CD8-positive, alpha-beta memory T cell (primary cell): ENCODE measurements at regions not wholly inside any gene's neighbourhood (a gene's known extent, or its start where the extent isn't known, plus 50 kb on each side); places are given as distances from the start of the nearest gene placed in this dataset.
"Not testable (repeated sequence)": the region's sequence is repeated elsewhere in the genome, so short reads cannot be mapped to it uniquely, and the experiment has no call there.

Experiments used
- CTCF ChIA-PET: fragments of 350-600 bp; sonication (Branson Sonifier 250); formaldehyde crosslinking; loops from one replicate; lab custom pipeline; 2021; ENCODE audit warnings: antibody characterized with exemption; lab: Charles Lee
- POLR2A ChIA-PET: fragments of 350-600 bp; sonication (Branson Sonifier 250); formaldehyde crosslinking; loops from one replicate; lab custom pipeline; 2021; ENCODE audit warnings: antibody characterized with exemption; lab: Charles Lee
- DNase-seq, 5 donors: peaks; one replicate each; pipeline versions ENCODE4 v3.0.0 to v3.0.0-alpha.2; 2020 to 2022; ENCODE audit warnings: mixed read lengths in 1 of 5
- H3K27ac ChIP-seq: one replicate; pipeline ENCODE4 v1.7.0; 2013; ENCODE audit warnings: low read depth, mild to moderate bottlenecking, low read length, moderate library complexity
- H3K27me3 ChIP-seq: 2 replicates; pipeline ENCODE4 v1.7.0; 2013; ENCODE audit warnings: low read length, mild to moderate bottlenecking; ENCODE audit not compliant: insufficient read depth, poor library complexity, severe bottlenecking
- H3K36me3 ChIP-seq: 2 replicates; pipeline ENCODE4 v1.7.0; 2013; ENCODE audit warnings: mild to moderate bottlenecking, low read length, moderate library complexity; ENCODE audit not compliant: insufficient read depth
- H3K4me1 ChIP-seq: 2 replicates; pipeline ENCODE4 v1.7.0; 2013; ENCODE audit warnings: mild to moderate bottlenecking, low read length, moderate library complexity; ENCODE audit not compliant: insufficient read depth
- H3K4me3 ChIP-seq: 2 replicates; pipeline ENCODE4 v1.7.0; 2013; ENCODE audit warnings: mild to moderate bottlenecking, low read length
- H3K9me3 ChIP-seq: 2 replicates; pipeline ENCODE4 v1.7.0; 2013; ENCODE audit warnings: mild to moderate bottlenecking, low read length
- H3K27ac Mint-ChIP-seq, 8 donors: one replicate each; pipeline ENCODE4 v1.8.0; 2020 to 2021; ENCODE audit warnings: mixed read lengths in 8 of 8, mild to moderate bottlenecking in 6 of 8, inconsistent platforms in 3 of 8, moderate library complexity in 3 of 8
- H3K27me3 Mint-ChIP-seq, 2 donors: one replicate each; pipeline ENCODE4 v1.8.0; 2020 to 2021; ENCODE audit warnings: mixed read lengths in 2 of 2, mild to moderate bottlenecking in 1 of 2, moderate library complexity in 1 of 2
- H3K36me3 Mint-ChIP-seq, 3 donors: one replicate each; pipeline ENCODE4 v1.8.0; 2020 to 2021; ENCODE audit warnings: mixed read lengths in 3 of 3, inconsistent platforms in 1 of 3, mild to moderate bottlenecking in 1 of 3
- H3K4me1 Mint-ChIP-seq, 3 donors: one replicate each; pipeline ENCODE4 v1.8.0; 2020 to 2021; ENCODE audit warnings: mixed read lengths in 3 of 3, inconsistent platforms in 1 of 3, mild to moderate bottlenecking in 1 of 3
- H3K4me3 Mint-ChIP-seq, 7 donors: one replicate each; pipeline ENCODE4 v1.8.0; 2020 to 2021; ENCODE audit warnings: mixed read lengths in 7 of 7, mild to moderate bottlenecking in 6 of 7, moderate library complexity in 4 of 7, inconsistent platforms in 2 of 7
- H3K9me3 Mint-ChIP-seq, 5 donors: one replicate each; pipeline ENCODE4 v1.8.0; 2020 to 2022; ENCODE audit warnings: mixed read lengths in 5 of 5, mild to moderate bottlenecking in 3 of 5, moderate library complexity in 2 of 5, inconsistent platforms in 1 of 5

DNA sequence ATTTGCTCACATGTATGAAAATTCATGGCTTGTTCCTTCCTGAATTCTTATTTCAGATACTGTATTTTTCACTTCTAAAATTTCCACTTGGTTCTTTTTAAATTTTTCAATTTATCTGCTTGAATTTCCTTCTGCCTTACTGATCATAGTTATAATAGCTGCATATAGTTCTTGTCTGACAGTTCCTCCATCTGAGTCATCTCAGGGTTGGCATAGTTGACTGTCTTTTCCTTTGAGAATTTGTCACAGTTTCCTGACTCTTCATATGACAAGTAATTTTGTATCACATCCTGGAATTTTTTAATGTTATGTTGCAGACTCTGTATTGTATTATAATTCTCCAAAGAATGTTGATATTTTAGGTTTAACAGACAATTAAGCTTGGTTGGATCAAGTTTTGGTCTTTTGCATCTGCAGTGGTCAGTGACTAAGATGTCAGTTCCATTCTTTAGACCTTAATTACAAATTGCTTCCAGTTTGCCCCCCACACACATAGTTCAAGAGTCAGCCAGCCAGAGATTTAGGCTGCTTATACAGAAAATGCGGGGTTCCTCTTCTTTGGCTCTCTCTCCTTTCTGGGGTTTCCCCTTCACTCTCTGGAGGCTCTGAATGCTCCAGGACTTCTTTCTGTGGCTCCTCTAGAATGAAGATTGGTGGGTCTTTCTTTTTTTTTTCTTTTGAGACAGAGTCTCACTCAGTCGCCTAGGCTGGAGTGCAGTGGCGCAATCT lies 153.7 kb upstream of the NBPF12 start:
- H3K27ac ChIP-seq, H3K36me3 Mint-ChIP-seq, H3K4me1 ChIP-seq, CTCF ChIA-PET, H3K27me3 Mint-ChIP-seq, H3K4me3 Mint-ChIP-seq, H3K9me3 Mint-ChIP-seq, H3K27ac Mint-ChIP-seq, DNase-seq, H3K36me3 ChIP-seq, H3K27me3 ChIP-seq, H3K9me3 ChIP-seq, H3K4me3 ChIP-seq, POLR2A ChIA-PET, H3K4me1 Mint-ChIP-seq: not testable (repeated sequence)

DNA sequence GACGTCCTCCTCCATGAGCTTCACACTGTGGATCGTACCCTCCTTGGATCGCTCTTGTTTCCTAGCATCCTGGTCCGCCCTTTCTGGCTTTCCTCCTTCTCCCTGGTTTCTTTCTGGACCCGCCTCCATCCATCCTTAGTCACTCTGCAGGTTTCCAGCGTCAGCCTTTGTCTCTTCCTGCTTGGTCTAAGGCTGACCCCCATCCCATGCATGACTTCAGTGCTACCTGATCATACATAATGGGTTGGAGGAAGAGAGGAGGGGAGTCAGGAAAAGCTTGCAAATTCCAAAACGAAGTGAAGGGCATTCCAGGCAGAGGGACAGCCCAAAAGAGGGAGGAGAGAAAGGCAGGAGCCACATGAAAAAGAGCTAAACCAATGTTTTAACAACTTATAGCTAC lies 156.9 kb upstream of the NBPF12 start:
- H3K27ac ChIP-seq, H3K4me3 Mint-ChIP-seq, H3K36me3 Mint-ChIP-seq, H3K9me3 Mint-ChIP-seq, H3K4me3 ChIP-seq, CTCF ChIA-PET, H3K4me1 ChIP-seq, H3K27ac Mint-ChIP-seq, H3K36me3 ChIP-seq, DNase-seq, H3K27me3 Mint-ChIP-seq, H3K9me3 ChIP-seq, H3K27me3 ChIP-seq, POLR2A ChIA-PET, H3K4me1 Mint-ChIP-seq: not testable (repeated sequence)

DNA sequence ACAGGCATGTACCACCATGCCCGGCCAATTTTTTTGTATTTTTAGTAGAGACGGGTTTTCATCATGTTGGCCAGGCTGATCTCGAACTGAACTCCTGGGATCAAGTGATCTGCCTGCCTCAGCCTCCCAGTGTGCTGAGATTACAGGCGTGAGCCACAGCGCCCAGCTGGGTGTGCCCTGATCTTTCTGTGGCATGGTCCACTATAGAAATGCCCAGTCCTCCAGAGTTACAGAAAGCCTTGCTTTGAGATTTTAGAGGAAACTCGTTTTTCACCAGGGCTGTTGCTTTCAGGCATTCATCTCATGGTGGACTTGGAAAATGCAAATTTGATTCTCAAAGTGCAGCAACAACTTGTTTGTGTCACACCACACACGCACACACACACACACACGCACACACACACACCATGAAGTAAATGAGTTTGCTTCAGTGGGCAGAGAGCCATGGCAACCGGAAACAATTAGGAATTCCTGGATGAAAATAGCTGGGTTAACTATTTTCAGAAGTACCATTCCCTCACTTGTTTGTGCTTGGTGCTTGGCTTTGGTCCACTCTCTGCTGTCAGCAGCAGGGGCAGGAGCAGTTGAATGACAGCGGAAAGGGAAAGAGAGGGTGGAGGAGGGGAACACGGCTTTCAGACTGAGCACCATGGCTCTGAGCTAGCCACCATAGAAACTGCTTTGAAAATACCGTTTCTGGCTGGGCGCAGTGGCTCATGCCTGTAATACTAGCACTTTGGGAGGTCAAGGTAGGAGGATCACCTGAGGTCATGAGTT lies 160.1 kb upstream of the NBPF12 start:
- H3K27me3 ChIP-seq, H3K9me3 Mint-ChIP-seq, DNase-seq, H3K9me3 ChIP-seq, H3K4me1 ChIP-seq, H3K27me3 Mint-ChIP-seq, H3K36me3 ChIP-seq, POLR2A ChIA-PET, H3K36me3 Mint-ChIP-seq, H3K4me3 ChIP-seq, CTCF ChIA-PET, H3K4me3 Mint-ChIP-seq, H3K27ac ChIP-seq, H3K4me1 Mint-ChIP-seq, H3K27ac Mint-ChIP-seq: not testable (repeated sequence)

DNA sequence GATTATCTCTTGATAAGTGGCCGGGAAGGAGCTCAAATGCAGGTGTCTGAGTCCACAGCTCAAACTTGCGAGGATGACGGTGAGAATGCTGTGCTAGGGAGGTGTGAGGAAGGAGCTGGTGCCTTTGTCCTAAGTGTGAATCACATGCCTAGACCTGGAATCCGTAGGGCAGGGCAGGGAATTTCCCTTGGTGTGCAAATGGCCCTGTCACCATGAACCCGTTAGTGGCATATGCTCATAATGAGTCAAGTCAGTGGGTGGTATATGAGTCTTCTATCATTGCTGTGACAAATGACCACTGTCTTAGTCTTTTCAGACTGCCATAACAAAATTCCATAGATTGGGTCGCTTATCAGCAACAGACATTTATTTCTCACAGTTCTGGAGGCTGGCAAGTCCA lies 163.1 kb upstream of the NBPF12 start:
- H3K9me3 ChIP-seq, H3K27ac ChIP-seq, POLR2A ChIA-PET, H3K9me3 Mint-ChIP-seq, H3K4me1 ChIP-seq, H3K36me3 Mint-ChIP-seq, H3K27me3 Mint-ChIP-seq, H3K4me1 Mint-ChIP-seq, H3K36me3 ChIP-seq, H3K27ac Mint-ChIP-seq, H3K4me3 ChIP-seq, DNase-seq, CTCF ChIA-PET, H3K27me3 ChIP-seq, H3K4me3 Mint-ChIP-seq: not testable (repeated sequence)

DNA sequence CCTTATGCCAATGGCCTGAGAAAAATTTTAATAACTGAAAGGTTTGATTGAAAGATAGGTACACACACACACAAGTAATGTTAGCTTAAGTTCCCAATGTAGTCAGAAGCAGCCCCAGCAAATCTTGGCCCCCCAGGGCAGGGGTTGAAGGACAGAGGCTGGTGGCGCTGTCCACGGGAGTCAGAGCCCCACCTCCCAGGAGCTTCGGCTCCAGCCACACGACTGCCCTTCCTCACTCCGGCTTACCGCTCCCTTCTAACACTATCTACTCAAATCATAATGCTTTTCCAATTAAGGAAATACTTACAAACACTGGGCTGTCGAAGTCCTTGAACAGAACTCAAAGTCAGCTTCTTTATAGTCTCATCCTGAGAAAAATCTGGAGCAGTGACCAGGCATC lies 163.9 kb upstream of the NBPF12 start:
- H3K27ac ChIP-seq, H3K9me3 ChIP-seq, DNase-seq, H3K27me3 Mint-ChIP-seq, H3K9me3 Mint-ChIP-seq, H3K36me3 ChIP-seq, H3K36me3 Mint-ChIP-seq, CTCF ChIA-PET, H3K4me1 ChIP-seq, H3K27ac Mint-ChIP-seq, H3K4me3 ChIP-seq, H3K4me3 Mint-ChIP-seq, POLR2A ChIA-PET, H3K4me1 Mint-ChIP-seq, H3K27me3 ChIP-seq: not testable (repeated sequence)

DNA sequence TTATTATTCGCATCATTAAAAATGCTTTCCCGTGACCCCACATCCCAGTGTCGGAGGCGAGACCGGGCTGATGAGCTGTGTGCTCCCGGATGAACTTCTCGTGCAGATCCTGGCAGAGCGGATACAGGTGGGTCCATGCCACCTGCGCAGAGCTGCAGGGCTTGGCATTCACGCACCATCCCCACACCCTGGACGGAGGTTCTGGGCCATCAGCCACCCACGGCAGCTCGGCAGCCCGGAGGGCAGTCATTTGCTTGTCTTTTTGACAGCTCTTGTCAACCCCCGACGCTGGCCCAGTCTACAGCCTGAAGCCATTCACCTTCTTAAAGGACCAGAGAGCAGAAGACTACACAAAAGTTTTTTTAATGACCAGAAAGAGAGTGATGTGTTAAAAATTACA lies 166.7 kb upstream of the NBPF12 start:
- H3K27me3 ChIP-seq, H3K27me3 Mint-ChIP-seq, H3K4me3 Mint-ChIP-seq, H3K36me3 ChIP-seq, POLR2A ChIA-PET, H3K4me1 Mint-ChIP-seq, H3K4me3 ChIP-seq, H3K27ac Mint-ChIP-seq, DNase-seq, H3K27ac ChIP-seq, H3K4me1 ChIP-seq, H3K36me3 Mint-ChIP-seq, H3K9me3 Mint-ChIP-seq, H3K9me3 ChIP-seq, CTCF ChIA-PET: not testable (repeated sequence)

DNA sequence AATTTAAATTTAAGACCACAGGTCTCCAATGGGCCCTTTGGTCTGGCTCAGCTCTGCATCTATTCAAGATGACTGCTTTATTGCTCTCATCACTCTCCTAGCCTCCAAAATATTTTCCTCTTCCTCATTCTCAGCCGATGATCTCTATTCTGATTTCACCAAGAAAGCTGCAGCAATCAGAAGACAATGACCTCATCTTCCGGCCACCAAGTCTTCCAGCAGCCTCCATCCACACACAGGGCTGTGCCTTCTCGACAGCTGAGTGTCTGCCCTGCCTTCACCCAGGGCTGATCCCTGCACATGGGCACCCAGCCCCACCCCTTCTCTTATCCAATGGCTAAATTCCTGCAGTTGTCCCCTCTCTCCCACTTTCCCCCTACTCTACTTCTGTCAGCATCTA lies 167.1 kb upstream of the NBPF12 start:
- H3K4me1 ChIP-seq, H3K9me3 Mint-ChIP-seq, DNase-seq, POLR2A ChIA-PET, H3K36me3 Mint-ChIP-seq, H3K4me1 Mint-ChIP-seq, H3K4me3 ChIP-seq, H3K27me3 ChIP-seq, H3K27ac Mint-ChIP-seq, CTCF ChIA-PET, H3K27me3 Mint-ChIP-seq, H3K4me3 Mint-ChIP-seq, H3K36me3 ChIP-seq, H3K9me3 ChIP-seq, H3K27ac ChIP-seq: not testable (repeated sequence)

DNA sequence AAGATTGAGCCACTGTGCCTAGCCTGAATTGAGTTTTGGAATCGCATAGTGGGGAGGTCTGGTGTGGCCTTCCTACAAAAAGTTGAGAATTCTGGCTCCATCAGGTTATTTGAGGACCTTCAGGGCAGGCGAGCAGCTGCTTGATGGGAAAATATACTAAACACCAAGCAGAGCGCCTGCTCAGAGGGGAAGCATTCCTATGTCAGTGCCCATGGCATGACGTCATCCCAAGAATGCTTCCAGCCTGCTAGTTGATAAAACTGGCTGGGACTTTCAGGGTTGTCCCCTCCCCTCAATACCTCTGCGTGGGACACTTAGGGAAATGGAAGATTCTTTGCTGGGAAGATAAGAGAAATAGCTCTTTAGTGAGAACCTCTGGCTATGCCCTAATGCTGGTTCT lies 174.9 kb upstream of the NBPF12 start:
- H3K27ac Mint-ChIP-seq, H3K27me3 Mint-ChIP-seq, H3K4me3 Mint-ChIP-seq, H3K4me1 ChIP-seq, H3K27ac ChIP-seq, H3K4me3 ChIP-seq, CTCF ChIA-PET, POLR2A ChIA-PET, H3K9me3 Mint-ChIP-seq, H3K27me3 ChIP-seq, H3K9me3 ChIP-seq, H3K36me3 Mint-ChIP-seq, H3K36me3 ChIP-seq, H3K4me1 Mint-ChIP-seq, DNase-seq: not testable (repeated sequence)
